SK-N-SH treated with all-trans-retinoic acid at 6 μM for 48 hours (cell line): ENCODE measurements at regions not wholly inside any gene's neighbourhood (a gene's known extent, or its start where the extent isn't known, plus 50 kb on each side); places are given as distances from the start of the nearest gene placed in this dataset.

Experiments used
- ATAC-seq: fragments of 200-7000 bp; cut with Tn5 transposase; 3 replicates; pipeline ENCODE4 v1.9.1; 2020; ENCODE audit warnings: mild to moderate bottlenecking, moderate library complexity
- ARNTL ChIP-seq: fragments of 450-650 bp; formaldehyde crosslinking; IDR thresholded peaks from 2 replicates; pipeline ENCODE4 v1.5.0; 2020; ENCODE audit warnings: low read depth, mild to moderate bottlenecking, moderate library complexity, borderline replicate concordance
- BACH2 ChIP-seq: fragments of 250-450 bp; sonication (Bioruptor Pico); IDR thresholded peaks from 2 replicates; pipeline ENCODE4 v1.9.0; 2021; ENCODE audit warnings: mild to moderate bottlenecking, borderline replicate concordance
- CREB5 ChIP-seq: fragments of 250-450 bp; sonication (Bioruptor Pico); IDR thresholded peaks from 2 replicates; pipeline ENCODE4 v1.5.1; 2020; ENCODE audit warnings: low read depth, mild to moderate bottlenecking, moderate library complexity
- CSRNP3 ChIP-seq: fragments of 250-450 bp; sonication (Bioruptor Pico); IDR thresholded peaks from 2 replicates; pipeline ENCODE4 v1.5.1; 2021; ENCODE audit warnings: mild to moderate bottlenecking, moderate library complexity
- ESRRG ChIP-seq: fragments of 250-450 bp; sonication (Bioruptor Pico); IDR thresholded peaks from 2 replicates; pipeline ENCODE4 v1.6.1; 2021; ENCODE audit warnings: mild to moderate bottlenecking
- OSR1 ChIP-seq: fragments of 250-450 bp; sonication (Bioruptor Pico); IDR thresholded peaks from 2 replicates; pipeline ENCODE4 v1.8.0; 2022; ENCODE audit warnings: moderate library complexity, mild to moderate bottlenecking, inconsistent platforms
- PATZ1 ChIP-seq: fragments of 250-450 bp; sonication (Bioruptor Pico); IDR thresholded peaks from 2 replicates; pipeline ENCODE4 v1.8.0; 2020; ENCODE audit warnings: mild to moderate bottlenecking, moderate library complexity, borderline replicate concordance
- PPARA ChIP-seq: fragments of 250-450 bp; sonication (Bioruptor Pico); IDR thresholded peaks from 2 replicates; pipeline ENCODE4 v1.5.0; 2020; ENCODE audit warnings: mild to moderate bottlenecking, borderline replicate concordance
- RARB ChIP-seq: fragments of 250-450 bp; sonication (Bioruptor Pico); IDR thresholded peaks from 2 replicates; pipeline ENCODE4 v1.8.0; 2021; ENCODE audit warnings: mild to moderate bottlenecking, moderate library complexity
- SNAI2 ChIP-seq: fragments of 250-450 bp; sonication (Bioruptor Pico); IDR thresholded peaks from 2 replicates; pipeline ENCODE4 v1.5.0; 2020; ENCODE audit warnings: mild to moderate bottlenecking, moderate library complexity
- TOX ChIP-seq: fragments of 250-450 bp; sonication (Bioruptor Pico); IDR thresholded peaks from 2 replicates; pipeline ENCODE4 v1.8.0; 2021; ENCODE audit warnings: mild to moderate bottlenecking, moderate library complexity, borderline replicate concordance
- TSHZ2 ChIP-seq: fragments of 250-450 bp; sonication (Bioruptor Pico); IDR thresholded peaks from 2 replicates; pipeline ENCODE4 v1.5.0; 2020; ENCODE audit warnings: mild to moderate bottlenecking, moderate library complexity
- ZC3H10 ChIP-seq: fragments of 250-450 bp; sonication (Bioruptor Pico); IDR thresholded peaks from 2 replicates; pipeline ENCODE4 v1.5.1; 2021; ENCODE audit warnings: mild to moderate bottlenecking, moderate library complexity
- ZFP3 ChIP-seq: fragments of 250-450 bp; sonication (Bioruptor Pico); IDR thresholded peaks from 2 replicates; pipeline ENCODE4 v1.5.0; 2020; ENCODE audit warnings: mild to moderate bottlenecking, moderate library complexity
- ZFP30 ChIP-seq: fragments of 450-650 bp; formaldehyde crosslinking; IDR thresholded peaks from 2 replicates; pipeline ENCODE4 v1.5.0; 2022; ENCODE audit warnings: mild to moderate bottlenecking, moderate library complexity
- ZNF565 ChIP-seq: fragments of 450-650 bp; formaldehyde crosslinking; conservative IDR thresholded peaks from 2 replicates; pipeline ENCODE4 v1.5.0; 2020; ENCODE audit warnings: low read depth, mild to moderate bottlenecking, moderate library complexity
- ZNF8 ChIP-seq: fragments of 450-650 bp; formaldehyde crosslinking; IDR thresholded peaks from 2 replicates; pipeline ENCODE4 v1.5.0; 2020; ENCODE audit warnings: mild to moderate bottlenecking, moderate library complexity

DNA sequence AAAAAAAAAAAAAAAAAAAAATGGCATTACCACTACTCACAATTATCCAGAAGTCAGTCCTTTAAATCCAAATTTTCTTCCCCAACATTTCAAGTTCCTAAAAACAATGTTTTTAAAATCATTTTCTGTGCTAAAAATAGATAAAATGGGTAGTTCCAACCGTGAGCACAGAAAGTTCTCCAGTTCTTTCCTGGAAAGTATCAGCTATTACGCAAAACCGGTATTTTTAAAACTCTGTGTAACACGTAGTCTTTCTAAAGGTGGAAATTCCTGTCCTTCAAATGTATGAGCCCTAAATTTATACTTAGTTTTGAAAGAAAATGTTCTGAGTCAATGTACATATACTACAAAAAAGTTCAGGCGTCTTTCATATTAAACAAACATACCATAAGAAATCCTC, 83.5 kb upstream of the SCAF8 start (continued):
- TF ChIP-seq SNAI2 (no peak), CREB5 (CRISPR knock-in tag) (no peak)

- no peak for ATAC-seq
- TF ChIP-seq RARB (no peak), ZFP3 (CRISPR knock-in tag) (no peak), CSRNP3 (CRISPR knock-in tag) (no peak), TOX (no peak), PATZ1 (no peak), OSR1 (CRISPR knock-in tag) (no peak), TSHZ2 (CRISPR knock-in tag) (no peak), ESRRG (no peak), ZFP30 (no peak), PPARA (CRISPR knock-in tag) (no peak)
These were observed 82.9 kb upstream of the SCAF8 start for GRCh38 chr6:154650351-154650750.

GRCh38 chr6:154651656-154652055, 81.6 kb upstream of the SCAF8 start:
- TF ChIP-seq ZNF8 (CRISPR knock-in tag) (no peak), BACH2 (no peak), PATZ1 (no peak), TOX (no peak), ZFP30 (no peak), RARB (no peak), PPARA (CRISPR knock-in tag) (no peak), ZNF565 (CRISPR knock-in tag) (no peak), ARNTL (no peak), ZFP3 (CRISPR knock-in tag) (no peak), CSRNP3 (CRISPR knock-in tag) (no peak), OSR1 (CRISPR knock-in tag) (no peak), TSHZ2 (CRISPR knock-in tag) (no peak), ESRRG (no peak), ZC3H10 (no peak)
- ATAC-seq = no peak
